Loucy (cell line): ENCODE measurements at regions not wholly inside any gene's neighbourhood (a gene's known extent, or its start where the extent isn't known, plus 50 kb on each side); places are given as distances from the start of the nearest gene placed in this dataset.

Experiments
- H2AFZ ChIP-seq: fragments of 200-600 bp; sonication (generic); 2 replicates; pipeline ENCODE4 v1.6.0; 2016; ENCODE audit warnings: antibody characterized with exemption, mild to moderate bottlenecking, low read length, moderate library complexity
- H3F3A ChIP-seq: fragments of 200-600 bp; 2 replicates; pipeline ENCODE4 v1.6.0; 2016; ENCODE audit warnings: antibody characterized with exemption, low read depth, mild to moderate bottlenecking
- H3K27me3 ChIP-seq: fragments of 200-600 bp; sonication (generic); 2 replicates; pipeline ENCODE4 v1.6.1; 2014; ENCODE audit warnings: low read length, mild to moderate bottlenecking; ENCODE audit not compliant: insufficient read depth, poor library complexity, severe bottlenecking
- H3K36me3 ChIP-seq: fragments of 200-600 bp; sonication (generic); 2 replicates; pipeline ENCODE4 v1.6.1; 2016; ENCODE audit warnings: low read length; ENCODE audit not compliant: insufficient read depth
- H3K4me1 ChIP-seq: fragments of 200-600 bp; sonication (generic); 2 replicates; pipeline ENCODE4 v1.5.1; 2014; ENCODE audit warnings: low read length, mild to moderate bottlenecking; ENCODE audit not compliant: insufficient read depth, poor library complexity, severe bottlenecking
- H3K4me2 ChIP-seq: fragments of 200-600 bp; sonication (generic); 2 replicates; pipeline ENCODE4 v1.6.0; 2014; ENCODE audit warnings: antibody characterized with exemption, low read length, low read depth, mild to moderate bottlenecking; ENCODE audit not compliant: poor library complexity, severe bottlenecking
- H3K4me3 ChIP-seq: fragments of 200-600 bp; sonication (generic); 2 replicates; pipeline ENCODE4 v1.5.1; 2014; ENCODE audit warnings: low read length, mild to moderate bottlenecking, mixed read lengths; ENCODE audit not compliant: poor library complexity, severe bottlenecking
- H3K79me2 ChIP-seq: fragments of 200-600 bp; sonication (generic); 2 replicates; pipeline ENCODE4 v1.6.1; 2014; ENCODE audit warnings: low read length; ENCODE audit not compliant: insufficient read depth
- H3K9ac ChIP-seq: fragments of 200-600 bp; sonication (generic); 2 replicates; pipeline ENCODE4 v1.6.0; 2014; ENCODE audit warnings: mild to moderate bottlenecking, low read depth, low read length, moderate library complexity; ENCODE audit not compliant: poor library complexity, severe bottlenecking
- H3K9me2 ChIP-seq: fragments of 200-600 bp; sonication (generic); replicated peaks from 2 replicates; pipeline ENCODE4 v1.6.1; 2016; ENCODE audit warnings: low read depth, low read length, mixed read lengths
- H3K9me3 ChIP-seq: fragments of 200-600 bp; sonication (generic); 2 replicates; pipeline ENCODE4 v1.6.1; 2014; ENCODE audit warnings: mild to moderate bottlenecking, antibody characterized with exemption, low read length, low read depth; ENCODE audit not compliant: insufficient read depth
- H4K20me1 ChIP-seq: fragments of 200-600 bp; sonication (generic); 2 replicates; pipeline ENCODE4 v1.6.0; 2014; ENCODE audit warnings: antibody characterized with exemption, low read length, mild to moderate bottlenecking; ENCODE audit not compliant: insufficient read depth, poor library complexity, severe bottlenecking
- CTCF ChIP-seq: fragments of 200-600 bp; sonication (generic); conservative IDR thresholded peaks from 2 replicates; pipeline ENCODE4 v1.5.1; 2014; ENCODE audit warnings: mild to moderate bottlenecking, antibody characterized with exemption, low read length
- EZH2phosphoT487 ChIP-seq: fragments of 200-600 bp; IDR thresholded peaks from 2 replicates; pipeline ENCODE4 v1.6.1; 2018; ENCODE audit warnings: antibody characterized with exemption, mild to moderate bottlenecking, moderate library complexity, borderline replicate concordance

- Histone ChIP-seq H2AFZ (no peak overlapping the region), H3F3A (no peaks in the 10 kb centered on the region), H3K4me3 (no peak overlapping the region), H3K79me2 (no peaks in the 10 kb centered on the region), H3K27me3 (no peaks in the 10 kb centered on the region), H3K9ac (no peak overlapping the region), H3K36me3 (no peaks in the 10 kb centered on the region), H3K4me1 (no peaks in the 10 kb centered on the region), H4K20me1 (no peaks in the 10 kb centered on the region), H3K4me2 (no peak overlapping the region), H3K9me2 (no peaks in the 10 kb centered on the region), H3K9me3 (no peaks in the 10 kb centered on the region)
- TF ChIP-seq CTCF (no peak), EZH2phosphoT487 (no peak)
Observed at GRCh38 chr4:16416601-16417000, 190.3 kb upstream of the TAPT1 start.

GRCh38 chr4:16415751-16416150 is 189.5 kb upstream of the TAPT1 start:
- Histone ChIP-seq H3K79me2 (no peaks in the 10 kb centered on the region), H3K4me1 (no peaks in the 10 kb centered on the region), H3K9me3 (no peaks in the 10 kb centered on the region), H2AFZ (no peak overlapping the region), H3K27me3 (no peaks in the 10 kb centered on the region), H3K9me2 (no peaks in the 10 kb centered on the region), H3K36me3 (no peaks in the 10 kb centered on the region), H3K4me2 (no peak overlapping the region), H3K9ac (no peak overlapping the region), H3F3A (no peaks in the 10 kb centered on the region), H3K4me3 (no peak overlapping the region), H4K20me1 (no peaks in the 10 kb centered on the region)
- TF ChIP-seq CTCF = no peak
- no peak for TF ChIP-seq EZH2phosphoT487

- H3K79me2 ChIP-seq = no peaks in the 10 kb centered on the region
- TF ChIP-seq CTCF = no peak
- no peak for TF ChIP-seq EZH2phosphoT487
- H3K4me3 ChIP-seq = no peak overlapping the region
- H3K4me2 ChIP-seq = no peak overlapping the region
- H3K9me2 ChIP-seq = no peaks in the 10 kb centered on the region
- H3K27me3 ChIP-seq = no peaks in the 10 kb centered on the region
- no peaks in the 10 kb centered on the region for H3K4me1 ChIP-seq
- no peaks in the 10 kb centered on the region for H4K20me1 ChIP-seq
- no peak overlapping the region for H2AFZ ChIP-seq
- H3F3A ChIP-seq = no peaks in the 10 kb centered on the region
- H3K36me3 ChIP-seq = no peaks in the 10 kb centered on the region
- H3K9ac ChIP-seq = no peak overlapping the region
- no peaks in the 10 kb centered on the region for H3K9me3 ChIP-seq
Observed at GRCh38 chr4:16413814-16414555, 187.7 kb upstream of the TAPT1 start.
